Hepatocyte (in vitro differentiated cells): ENCODE measurements at regions not wholly inside any gene's neighbourhood (a gene's known extent, or its start where the extent isn't known, plus 50 kb on each side); places are given as distances from the start of the nearest gene placed in this dataset.
A peak's percentile ranks its signal among the peaks of the same experiment; 100 is the strongest.

Experiments used
- DNase-seq: peaks from one replicate; pipeline ENCODE4 v3.0.0-alpha.2; 2016; ENCODE audit warnings: low spot score
- H2AFZ ChIP-seq: fragments of 200-600 bp; sonication (generic); 2 replicates; pipeline ENCODE4 v1.6.0; 2016; ENCODE audit warnings: antibody characterized with exemption, mild to moderate bottlenecking
- H3K27ac ChIP-seq: fragments of 200-600 bp; sonication (generic); 2 replicates; pipeline ENCODE4 v1.5.1; 2016; ENCODE audit warnings: mild to moderate bottlenecking
- H3K27me3 ChIP-seq: fragments of 200-600 bp; sonication (generic); 2 replicates; pipeline ENCODE4 v1.6.1; 2016
- H3K36me3 ChIP-seq: fragments of 200-600 bp; sonication (generic); replicated peaks from 2 replicates; pipeline ENCODE4 v1.5.1; 2016; ENCODE audit warnings: low read depth; ENCODE audit not compliant: insufficient read depth
- H3K4me1 ChIP-seq: fragments of 200-600 bp; sonication (generic); 2 replicates; pipeline ENCODE4 v1.5.1; 2016; ENCODE audit warnings: mild to moderate bottlenecking, moderate library complexity; ENCODE audit not compliant: insufficient read depth
- H3K4me2 ChIP-seq: fragments of 200-600 bp; sonication (generic); 2 replicates; pipeline ENCODE4 v1.6.0; 2016
- H3K4me3 ChIP-seq: fragments of 200-600 bp; sonication (generic); 2 replicates; pipeline ENCODE4 v1.5.1; 2016; ENCODE audit warnings: mild to moderate bottlenecking
- H3K79me2 ChIP-seq: fragments of 200-600 bp; sonication (generic); 2 replicates; pipeline ENCODE4 v1.6.0; 2017; ENCODE audit warnings: mild to moderate bottlenecking
- H3K9me2 ChIP-seq: fragments of 200-600 bp; sonication (generic); replicated peaks from 2 replicates; pipeline ENCODE4 v1.6.0; 2017; ENCODE audit warnings: mild to moderate bottlenecking; ENCODE audit not compliant: insufficient read depth
- H3K9me3 ChIP-seq: fragments of 200-600 bp; sonication (generic); 2 replicates; pipeline ENCODE4 v1.5.1; 2016; ENCODE audit warnings: low read depth, mild to moderate bottlenecking
- H4K20me1 ChIP-seq: fragments of 200-600 bp; sonication (generic); 2 replicates; pipeline ENCODE4 v1.6.0; 2016; ENCODE audit warnings: mild to moderate bottlenecking; ENCODE audit not compliant: insufficient read depth, poor library complexity, severe bottlenecking
- EZH2 ChIP-seq: fragments of 200-600 bp; sonication (generic); IDR thresholded peaks from 2 replicates; pipeline ENCODE4 v1.6.1; 2016; ENCODE audit warnings: antibody characterized with exemption, mild to moderate bottlenecking, borderline replicate concordance
- EZH2phosphoT487 ChIP-seq: fragments of 200-600 bp; sonication (generic); IDR thresholded peaks from one replicate; pipeline ENCODE4 v1.6.1; 2018; ENCODE audit warnings: antibody characterized with exemption, mild to moderate bottlenecking, low read depth, moderate library complexity; ENCODE audit not compliant: unreplicated experiment, severe bottlenecking
- WGBS: methylation state at CpG from one replicate; pipeline ENCODE4 v1.1.6; 2016; ENCODE audit warnings: low lambda C conversion rate; ENCODE audit errors: missing lambda C conversion rate; 5-methylcytosine and 5-hydroxymethylcytosine counted together
- TF ChIP-seq, protein P1 (sequence below): fragments of 200-600 bp; sonication (generic); IDR thresholded peaks from 2 replicates; pipeline ENCODE4 v1.5.1; 2016; ENCODE audit warnings: antibody characterized with exemption, mild to moderate bottlenecking; ENCODE audit not compliant: poor library complexity

- no peak for DNase-seq
- no peak overlapping the region for H3K4me3 ChIP-seq
- no peak overlapping the region for H2AFZ ChIP-seq
- H3K4me1 ChIP-seq: no peaks in the 10 kb centered on the region
- H4K20me1 ChIP-seq: no peaks in the 10 kb centered on the region
- H3K9me2 ChIP-seq: no peaks in the 10 kb centered on the region
- no peak overlapping the region for H3K27ac ChIP-seq
- H3K27me3 ChIP-seq: no peaks in the 10 kb centered on the region
- H3K79me2 ChIP-seq: no peaks in the 10 kb centered on the region
- 92% methylated on average over 1 of the region's 1 CpG for WGBS
- no peak overlapping the region for H3K4me2 ChIP-seq
- TF ChIP-seq EZH2phosphoT487: no peak
- TF ChIP-seq, protein P1, sequence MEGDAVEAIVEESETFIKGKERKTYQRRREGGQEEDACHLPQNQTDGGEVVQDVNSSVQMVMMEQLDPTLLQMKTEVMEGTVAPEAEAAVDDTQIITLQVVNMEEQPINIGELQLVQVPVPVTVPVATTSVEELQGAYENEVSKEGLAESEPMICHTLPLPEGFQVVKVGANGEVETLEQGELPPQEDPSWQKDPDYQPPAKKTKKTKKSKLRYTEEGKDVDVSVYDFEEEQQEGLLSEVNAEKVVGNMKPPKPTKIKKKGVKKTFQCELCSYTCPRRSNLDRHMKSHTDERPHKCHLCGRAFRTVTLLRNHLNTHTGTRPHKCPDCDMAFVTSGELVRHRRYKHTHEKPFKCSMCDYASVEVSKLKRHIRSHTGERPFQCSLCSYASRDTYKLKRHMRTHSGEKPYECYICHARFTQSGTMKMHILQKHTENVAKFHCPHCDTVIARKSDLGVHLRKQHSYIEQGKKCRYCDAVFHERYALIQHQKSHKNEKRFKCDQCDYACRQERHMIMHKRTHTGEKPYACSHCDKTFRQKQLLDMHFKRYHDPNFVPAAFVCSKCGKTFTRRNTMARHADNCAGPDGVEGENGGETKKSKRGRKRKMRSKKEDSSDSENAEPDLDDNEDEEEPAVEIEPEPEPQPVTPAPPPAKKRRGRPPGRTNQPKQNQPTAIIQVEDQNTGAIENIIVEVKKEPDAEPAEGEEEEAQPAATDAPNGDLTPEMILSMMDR: no peak
- no peak for TF ChIP-seq EZH2
- H3K9me3 ChIP-seq: no peaks in the 10 kb centered on the region
- H3K36me3 ChIP-seq: no peaks in the 10 kb centered on the region
These were observed 187.2 kb downstream of the RAB28 start for GRCh38 chr4:13296986-13297385.

GRCh38 chr4:13294961-13295605 is 189.1 kb downstream of the RAB28 start:
- Histone ChIP-seq H3K4me1 (no peaks in the 10 kb centered on the region), H2AFZ (no peak overlapping the region), H4K20me1 (no peaks in the 10 kb centered on the region), H3K4me3 (no peak overlapping the region), H3K36me3 (no peaks in the 10 kb centered on the region), H3K27me3 (no peaks in the 10 kb centered on the region), H3K9me2 (no peaks in the 10 kb centered on the region), H3K79me2 (no peaks in the 10 kb centered on the region), H3K27ac (peak overlapping the region; percentile 58), H3K4me2 (no peak overlapping the region), H3K9me3 (no peaks in the 10 kb centered on the region)
- 76% methylated on average over 5 of the region's 5 CpGs for WGBS
- peak; percentile 39 for DNase-seq
- TF ChIP-seq, protein P1: no peak

DNA sequence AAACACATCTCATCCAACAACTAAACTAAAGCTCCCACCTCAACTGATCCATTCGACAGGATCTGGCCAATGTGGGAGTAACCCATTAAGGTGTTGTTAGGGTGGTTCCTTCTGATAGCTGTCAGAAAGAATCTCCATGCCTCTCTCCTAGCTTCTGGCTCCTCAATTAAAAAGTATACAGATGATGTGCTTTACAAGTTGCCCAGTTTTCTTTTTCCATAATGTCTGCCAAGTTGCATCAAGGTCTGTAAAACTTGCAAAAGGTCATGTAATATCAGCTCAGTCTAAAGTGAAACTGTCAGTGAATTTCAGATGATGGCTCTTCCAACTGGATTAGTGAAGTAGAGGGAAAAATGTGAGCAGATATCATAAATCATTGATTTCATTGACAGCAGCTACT is 191.8 kb downstream of the RAB28 start:
- no peak overlapping the region for H3K4me2 ChIP-seq
- TF ChIP-seq, protein P1: no peak
- TF ChIP-seq EZH2 (no peak), EZH2phosphoT487 (no peak)
- no peaks in the 10 kb centered on the region for H3K36me3 ChIP-seq
- no peaks in the 10 kb centered on the region for H3K27me3 ChIP-seq
- H3K9me2 ChIP-seq: no peaks in the 10 kb centered on the region
- H3K4me1 ChIP-seq: no peaks in the 10 kb centered on the region
- H2AFZ ChIP-seq: no peak overlapping the region
- no peaks in the 10 kb centered on the region for H3K79me2 ChIP-seq
- WGBS: 95% methylated on average over 1 of the region's 1 CpG
- H4K20me1 ChIP-seq: no peaks in the 10 kb centered on the region
- no peaks in the 10 kb centered on the region for H3K9me3 ChIP-seq
- no peak overlapping the region for H3K4me3 ChIP-seq
- no peak for DNase-seq
- H3K27ac ChIP-seq: no peak overlapping the region

- H3K9me2 ChIP-seq: no peaks in the 10 kb centered on the region
- H3K79me2 ChIP-seq: no peaks in the 10 kb centered on the region
- H4K20me1 ChIP-seq: no peaks in the 10 kb centered on the region
- H3K9me3 ChIP-seq: peaks cover 4% of the 10 kb centered on the region
- H3K4me1 ChIP-seq: no peaks in the 10 kb centered on the region
- DNase-seq: no peak
- no peak overlapping the region for H2AFZ ChIP-seq
- no peaks in the 10 kb centered on the region for H3K36me3 ChIP-seq
- H3K4me2 ChIP-seq: no peak overlapping the region
- WGBS: 79% methylated on average over 1 of the region's 1 CpG
- TF ChIP-seq EZH2 (no peak), EZH2phosphoT487 (no peak)
- TF ChIP-seq, protein P1: no peak
- no peak overlapping the region for H3K27ac ChIP-seq
- H3K27me3 ChIP-seq: no peaks in the 10 kb centered on the region
- H3K4me3 ChIP-seq: no peak overlapping the region
These were observed 194.7 kb downstream of the RAB28 start for GRCh38 chr4:13289391-13289790.
